CD4-positive, alpha-beta T cell treated with Interferon alpha-2 for 1 hour (primary cell): ENCODE measurements at regions not wholly inside any gene's neighbourhood (a gene's known extent, or its start where the extent isn't known, plus 50 kb on each side); places are given as distances from the start of the nearest gene placed in this dataset.

Experiments
- DNase-seq, 2 donors: peaks; one replicate each; pipeline ENCODE4 v3.0.0-alpha.2; 2020 to 2022

- no peak for DNase-seq
These were observed 271.9 kb upstream of the TMEM161B start for GRCh38 chr5:88540471-88541115.

GRCh38 chr5:88539693-88540365, 271.2 kb upstream of the TMEM161B start:
- DNase-seq = no peak

GRCh38 chr5:88539026-88539425, 270.4 kb upstream of the TMEM161B start:
- no peak for DNase-seq

GRCh38 chr5:88536146-88536545, 267.5 kb upstream of the TMEM161B start:
- no peak for DNase-seq

- DNase-seq = no peak
These were observed 256.3 kb upstream of the TMEM161B start for GRCh38 chr5:88524941-88525340.

GRCh38 chr5:88519066-88519465, 250.4 kb upstream of the TMEM161B start:
- DNase-seq = no peak

- no peak for DNase-seq
These were observed 249.7 kb upstream of the TMEM161B start for GRCh38 chr5:88518131-88519016.

GRCh38 chr5:88515881-88516819, 247.5 kb upstream of the TMEM161B start:
- DNase-seq = no peak

GRCh38 chr5:88515068-88515467, 246.4 kb upstream of the TMEM161B start:
- no peak for DNase-seq

GRCh38 chr5:88509403-88509802, 240.8 kb upstream of the TMEM161B start:
- no peak for DNase-seq

- DNase-seq = no peak
These were observed 238.6 kb upstream of the TMEM161B start for GRCh38 chr5:88507261-88507660.

GRCh38 chr5:88503406-88503805, 234.8 kb upstream of the TMEM161B start:
- DNase-seq = no peak

- peak in 1 of 2 donors; percentile 14 for DNase-seq
These were observed 234.3 kb upstream of the TMEM161B start for GRCh38 chr5:88503041-88503345.

GRCh38 chr5:88502179-88503040, 233.8 kb upstream of the TMEM161B start:
- DNase-seq = peak; percentile 1 to 51

GRCh38 chr5:88495810-88496209, 227.2 kb upstream of the TMEM161B start:
- no peak for DNase-seq

GRCh38 chr5:88490874-88491273, 222.2 kb upstream of the TMEM161B start:
- DNase-seq = no peak

- no peak for DNase-seq
These were observed 220.7 kb upstream of the TMEM161B start for GRCh38 chr5:88489364-88489763.

GRCh38 chr5:88488561-88488960, 219.9 kb upstream of the TMEM161B start:
- DNase-seq = no peak

GRCh38 chr5:88488130-88488529, 219.5 kb upstream of the TMEM161B start:
- DNase-seq = no peak

GRCh38 chr5:88487066-88487465, 218.4 kb upstream of the TMEM161B start:
- no peak for DNase-seq

GRCh38 chr5:88486431-88486830, 217.8 kb upstream of the TMEM161B start:
- no peak for DNase-seq

GRCh38 chr5:88485531-88485930, 216.9 kb upstream of the TMEM161B start:
- no peak for DNase-seq
